DMS114 treated with DMSO at 0.1 percent for 48 hours (cell line): ENCODE measurements at regions not wholly inside any gene's neighbourhood (a gene's known extent, or its start where the extent isn't known, plus 50 kb on each side); places are given as distances from the start of the nearest gene placed in this dataset.
"Not testable (repeated sequence)": the region's sequence is repeated elsewhere in the genome, so short reads cannot be mapped to it uniquely, and the experiment has no call there.

Experiments
- DNase-seq: peaks from one replicate; lab custom pipeline; 2025; ENCODE audit not compliant: unreplicated experiment; lab: John Stamatoyannopoulos, UW

DNA sequence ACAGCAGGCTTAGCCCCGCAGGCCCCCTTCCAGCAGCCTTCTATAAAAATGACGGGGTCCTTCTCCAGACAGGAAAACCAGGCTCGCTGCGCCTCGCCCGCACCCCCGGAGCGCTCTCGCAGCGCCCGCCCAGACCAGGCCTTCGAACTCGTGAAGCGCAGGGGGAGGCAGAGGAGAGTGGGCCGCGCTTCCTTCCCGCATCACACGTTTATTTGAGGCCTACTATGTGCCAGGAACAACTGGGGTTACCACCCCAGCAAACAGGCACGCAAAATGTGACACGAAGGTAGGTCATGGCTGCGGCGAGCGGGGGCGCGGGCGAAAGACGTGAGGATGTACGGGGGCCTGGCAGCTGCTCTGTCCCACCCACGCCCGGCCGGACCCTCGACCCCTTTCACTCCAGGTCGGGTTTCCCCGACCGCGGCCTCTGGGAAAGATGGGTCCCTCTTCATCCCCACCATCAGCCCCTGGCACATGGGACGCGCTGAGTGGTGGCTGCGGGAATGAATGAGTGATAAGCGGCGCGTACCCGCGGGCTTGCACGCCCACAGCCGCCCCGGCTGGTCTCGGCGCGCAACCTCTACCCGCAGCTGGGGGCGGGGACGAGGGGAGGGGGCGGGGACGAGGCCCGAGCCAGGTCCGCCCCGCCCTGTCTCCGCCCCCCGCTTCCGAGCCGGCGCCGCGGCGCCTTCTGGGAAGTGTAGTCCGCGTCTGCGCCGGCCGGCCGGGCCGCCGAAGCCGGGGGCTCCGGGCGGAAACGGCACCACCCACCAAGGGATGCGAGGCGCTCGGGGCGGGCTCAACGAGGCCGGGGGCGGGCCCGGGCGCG, 59.1 kb downstream of the ZNF467 start:
- DNase-seq: peak; percentile 67

DNA sequence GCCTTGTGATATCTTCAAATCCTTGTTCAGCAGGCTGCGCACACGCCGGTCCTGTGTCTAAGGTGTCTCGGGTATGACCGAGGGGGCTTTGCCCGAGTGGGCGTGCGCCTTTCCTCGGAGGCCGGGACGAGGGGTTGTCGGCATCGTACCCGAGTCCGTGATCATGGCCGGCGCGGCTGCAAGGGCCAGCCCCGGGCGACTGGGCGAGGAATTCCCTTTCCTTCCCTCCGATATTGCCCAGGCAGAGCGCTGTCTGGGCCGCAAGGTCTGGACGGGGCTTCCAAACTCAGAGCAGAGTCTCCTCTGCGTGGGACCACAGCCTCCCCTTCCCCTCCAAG, 59.7 kb downstream of the ZNF467 start:
- DNase-seq: no peak

DNA sequence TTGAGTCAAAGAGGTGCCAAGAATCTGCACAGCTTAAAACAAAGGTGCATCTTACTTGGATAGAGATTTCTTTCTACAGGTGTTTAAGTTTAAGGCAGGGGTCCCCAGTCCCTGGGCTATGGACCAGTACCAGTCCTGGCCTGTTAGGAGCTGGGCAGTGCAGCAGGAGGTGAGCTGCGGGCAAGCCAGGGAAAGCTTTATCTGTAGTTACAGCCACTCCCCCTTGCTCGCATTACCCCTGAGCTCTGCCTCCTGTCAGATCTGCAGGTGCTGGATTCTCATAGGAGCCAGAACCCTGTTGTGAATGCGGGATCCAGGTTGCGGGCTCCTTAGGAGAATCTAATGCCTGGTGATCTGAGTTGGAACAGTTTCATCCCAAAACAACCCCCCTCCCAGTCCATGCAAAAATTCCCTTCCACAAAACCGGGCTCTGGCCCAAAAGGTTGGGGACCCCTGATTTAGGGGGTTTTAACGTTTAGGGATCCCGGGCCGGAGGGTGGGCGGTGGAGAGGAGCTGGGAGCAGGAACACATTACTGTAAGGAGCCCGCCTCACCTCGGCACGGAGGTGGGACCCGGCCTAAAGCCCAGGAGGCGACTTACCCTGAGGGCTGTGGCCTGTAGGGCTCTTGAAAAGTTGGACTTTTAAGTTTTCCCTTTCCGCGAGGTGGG, 60.2 kb downstream of the ZNF467 start:
- no peak for DNase-seq

GRCh38 chr7:149708026-149708425, 65.4 kb downstream of the ZNF467 start:
- DNase-seq: no peak

GRCh38 chr7:149707448-149707886, 65.9 kb downstream of the ZNF467 start:
- DNase-seq: no peak

DNA sequence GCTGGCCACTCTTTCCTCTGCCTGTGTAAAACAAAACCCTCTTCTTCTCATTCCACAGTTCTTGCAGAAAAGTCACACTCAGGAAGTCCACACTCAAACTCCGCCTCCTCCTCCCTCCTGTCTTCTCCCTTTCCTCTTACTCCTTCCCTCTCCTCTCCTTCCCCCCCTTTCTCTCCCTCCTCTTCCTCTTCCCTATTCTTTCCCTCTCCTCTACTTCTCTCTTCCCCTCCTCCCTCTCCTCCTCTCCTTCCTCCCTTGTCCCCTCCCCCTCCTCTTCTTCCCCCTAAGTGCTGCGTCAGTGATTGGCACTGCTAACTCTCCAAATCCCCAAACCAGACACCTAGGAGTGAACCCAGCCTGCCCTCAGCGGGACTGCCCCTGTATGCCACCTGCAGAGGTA, 67.0 kb downstream of the ZNF467 start:
- no peak for DNase-seq

GRCh38 chr7:149704507-149704906, 68.9 kb downstream of the ZNF467 start:
- DNase-seq: no peak

DNA sequence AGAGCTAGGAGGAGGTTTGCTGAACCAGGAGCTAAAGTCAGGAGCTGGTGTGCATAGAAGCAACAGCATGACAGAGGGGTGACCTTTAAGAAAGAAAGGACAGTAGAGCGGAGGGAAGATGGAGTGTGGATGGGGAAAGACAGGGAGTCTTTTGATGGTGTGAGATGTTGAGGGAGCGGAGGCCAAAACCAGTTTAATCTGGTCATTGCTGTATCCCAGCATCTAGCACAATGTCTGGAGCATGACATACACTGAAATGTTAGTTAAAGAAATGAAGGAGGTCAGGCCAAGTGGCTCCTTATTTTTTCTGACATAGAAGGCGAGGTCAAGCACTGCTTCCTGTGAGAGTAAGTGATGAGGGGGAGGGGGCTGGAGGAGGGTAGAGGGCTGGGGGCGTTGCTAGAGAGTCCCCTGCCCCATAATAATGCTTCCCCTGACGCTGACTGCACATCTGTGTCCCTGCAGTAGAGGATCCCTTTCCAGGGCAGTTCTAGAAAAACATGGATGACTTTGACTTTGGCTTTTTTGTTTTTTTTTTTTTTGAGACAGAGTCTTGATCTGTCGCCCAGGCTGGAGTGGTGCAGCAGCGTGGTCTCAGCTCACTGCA, 70.2 kb downstream of the ZNF467 start:
- DNase-seq: no peak

GRCh38 chr7:149701495-149702240, 71.7 kb downstream of the ZNF467 start:
- no peak for DNase-seq

DNA sequence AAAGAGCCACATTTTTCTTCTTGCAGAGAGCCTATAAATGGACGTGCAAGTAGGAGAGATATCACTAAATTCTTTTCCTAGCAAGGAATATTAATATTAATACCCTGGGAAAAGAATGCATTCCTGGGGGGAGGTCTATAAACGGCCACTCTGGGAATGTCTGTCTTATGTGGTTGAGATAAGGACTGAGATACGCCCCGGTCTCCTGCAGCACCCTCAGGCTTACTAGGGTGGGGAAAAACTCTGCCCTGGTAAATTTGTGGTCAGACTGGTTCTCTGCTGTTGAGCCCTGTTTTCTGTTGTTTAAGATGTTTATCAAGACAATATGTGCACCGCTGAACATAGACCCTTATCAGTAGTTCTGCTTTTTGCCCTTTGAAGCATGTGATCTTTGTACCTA, 75.6 kb downstream of the ZNF467 start:
- DNase-seq: not testable (repeated sequence)

- DNase-seq: no peak
These were observed 77.1 kb downstream of the ZNF467 start for GRCh38 chr7:149696280-149696679.

DNA sequence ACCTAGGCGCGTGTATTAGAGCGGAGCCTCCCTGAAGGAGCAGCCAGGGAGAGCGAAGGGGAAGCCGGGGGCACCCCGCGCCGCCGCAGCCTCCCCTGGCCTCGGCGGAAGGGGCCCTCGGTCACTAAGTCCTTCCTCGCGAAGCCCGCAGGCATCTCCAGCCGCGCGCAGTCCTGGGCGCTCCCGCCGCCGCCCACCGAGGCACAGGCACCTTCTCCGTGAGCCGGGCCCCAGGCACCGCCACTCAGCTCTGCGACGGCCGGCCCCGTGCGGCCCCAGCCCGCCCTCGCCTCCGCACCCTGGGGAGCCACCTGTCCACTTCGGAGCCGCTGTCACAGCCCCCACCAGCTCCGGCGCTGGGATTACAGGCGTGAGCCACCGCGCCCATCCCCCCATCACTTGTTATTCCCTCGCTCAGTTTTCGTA, 80.8 kb downstream of the ZNF467 start:
- no peak for DNase-seq

- no peak for DNase-seq
These were observed 81.3 kb downstream of the ZNF467 start for GRCh38 chr7:149692056-149692455.

- DNase-seq: no peak
These were observed 82.5 kb downstream of the ZNF467 start for GRCh38 chr7:149690688-149691446.

DNA sequence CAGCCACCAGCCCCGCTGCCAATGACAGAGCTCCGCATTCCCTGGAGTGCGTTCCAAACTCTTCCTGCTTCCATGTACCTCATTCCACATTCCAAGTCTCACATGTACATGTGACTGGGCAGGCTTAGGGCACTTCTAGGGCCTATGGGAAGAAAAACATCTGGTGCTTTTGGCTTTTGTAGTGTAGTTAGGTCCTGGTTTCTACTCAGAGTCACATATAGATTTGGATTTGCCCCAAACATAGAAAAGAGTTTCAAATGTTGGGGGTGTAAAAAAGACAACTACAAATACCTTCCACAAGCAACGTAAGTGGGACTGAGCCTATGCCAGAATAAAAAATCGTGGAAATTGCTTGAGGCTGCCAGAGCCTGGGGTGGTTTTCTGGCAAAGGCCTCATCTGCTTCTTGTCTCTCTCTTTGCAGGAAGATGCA, 84.1 kb downstream of the ZNF467 start:
- DNase-seq: no peak

DNA sequence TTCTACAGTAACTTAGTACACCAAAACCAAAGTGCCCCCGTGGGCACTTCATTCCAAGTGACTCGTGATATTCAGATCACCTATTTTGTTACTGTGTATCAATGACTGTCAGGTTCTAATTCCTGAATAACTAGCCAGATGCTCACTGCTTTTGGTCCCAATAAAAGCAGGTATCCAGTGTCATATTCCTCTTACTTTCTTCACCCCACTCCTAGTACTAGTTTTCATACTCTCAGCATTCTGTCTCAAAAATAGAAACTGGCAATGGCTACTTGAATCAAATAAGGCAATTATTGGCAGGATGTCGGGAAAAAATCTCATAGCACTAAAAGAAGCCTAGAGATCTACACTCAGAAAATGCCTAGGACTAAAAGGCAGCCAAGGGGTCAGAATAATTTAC, 84.6 kb downstream of the ZNF467 start:
- no peak for DNase-seq

GRCh38 chr7:149687820-149688219, 85.6 kb downstream of the ZNF467 start:
- DNase-seq: not testable (repeated sequence)

DNA sequence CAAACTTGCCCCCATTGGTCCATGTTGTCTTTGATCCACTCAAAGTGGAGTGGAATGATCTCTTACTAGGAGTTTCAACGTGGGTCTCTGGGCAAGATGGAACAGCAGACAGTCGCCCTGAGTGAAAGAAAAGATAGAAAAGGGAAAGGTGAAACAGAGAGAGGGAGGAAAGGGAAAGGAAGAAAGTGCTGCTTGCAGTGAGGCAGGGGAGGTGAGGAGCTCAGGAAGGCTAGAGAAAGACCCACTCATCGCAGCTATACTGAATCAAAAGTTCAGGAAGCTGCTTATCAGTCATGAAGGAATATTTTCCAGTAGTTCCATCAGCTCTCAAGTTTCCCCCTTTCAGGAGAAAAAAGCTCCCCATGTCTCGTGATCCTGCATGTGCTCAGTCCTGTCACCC, 86.9 kb downstream of the ZNF467 start:
- no peak for DNase-seq

GRCh38 chr7:149686011-149686410, 87.4 kb downstream of the ZNF467 start:
- no peak for DNase-seq

- no peak for DNase-seq
These were observed 87.9 kb downstream of the ZNF467 start for GRCh38 chr7:149685455-149685854.

- no peak for DNase-seq
These were observed 89.5 kb downstream of the ZNF467 start for GRCh38 chr7:149683898-149684297.
